BE2C (cell line): ENCODE measurements at regions not wholly inside any gene's neighbourhood (a gene's known extent, or its start where the extent isn't known, plus 50 kb on each side); places are given as distances from the start of the nearest gene placed in this dataset.

Source experiments
- DNase-seq: peaks from one replicate; pipeline ENCODE4 v3.0.0-alpha.2; 2020
- H3K27me3 ChIP-seq: fragments of 250-450 bp; sonication (Bioruptor Pico); 2 replicates; pipeline ENCODE4 v1.5.1; 2020; ENCODE audit warnings: mild to moderate bottlenecking
- H3K36me3 ChIP-seq: fragments of 250-450 bp; sonication (Bioruptor Pico); 2 replicates; pipeline ENCODE4 v1.5.1; 2020; ENCODE audit warnings: mild to moderate bottlenecking
- H3K4me1 ChIP-seq: fragments of 250-450 bp; sonication (Bioruptor Pico); 2 replicates; pipeline ENCODE4 v1.5.1; 2020
- H3K4me3 ChIP-seq: 2 replicates; pipeline ENCODE4 v1.5.1; 2011; ENCODE audit warnings: low read depth, low read length
- H3K9me3 ChIP-seq: fragments of 250-450 bp; sonication (Bioruptor Pico); 2 replicates; pipeline ENCODE4 v1.5.1; 2020
- CTCF ChIP-seq: IDR thresholded peaks from 2 replicates; pipeline ENCODE4 v1.5.1; 2012; ENCODE audit warnings: mild to moderate bottlenecking, low read depth, low read length

GRCh38 chr14:29461506-29461905 is 466.1 kb downstream of the PRKD1 start:
- no peaks in the 10 kb centered on the region for H3K27me3 ChIP-seq
- no peak overlapping the region for H3K4me3 ChIP-seq
- no peaks in the 10 kb centered on the region for H3K4me1 ChIP-seq
- H3K36me3 ChIP-seq, result no peaks in the 10 kb centered on the region
- no peak for TF ChIP-seq CTCF
- DNase-seq, result no peak
- H3K9me3 ChIP-seq, result no peaks in the 10 kb centered on the region

GRCh38 chr14:29462321-29462720 is 465.3 kb downstream of the PRKD1 start:
- Histone ChIP-seq H3K9me3 (no peaks in the 10 kb centered on the region), H3K27me3 (no peaks in the 10 kb centered on the region), H3K4me3 (no peak overlapping the region), H3K36me3 (no peaks in the 10 kb centered on the region), H3K4me1 (no peaks in the 10 kb centered on the region)
- TF ChIP-seq CTCF, result no peak
- peak; percentile 36 for DNase-seq

GRCh38 chr14:29462772-29463171 is 464.9 kb downstream of the PRKD1 start:
- H3K4me3 ChIP-seq, result no peak overlapping the region
- H3K36me3 ChIP-seq, result no peaks in the 10 kb centered on the region
- TF ChIP-seq CTCF, result no peak
- H3K9me3 ChIP-seq, result no peaks in the 10 kb centered on the region
- H3K4me1 ChIP-seq, result no peaks in the 10 kb centered on the region
- DNase-seq, result no peak
- no peaks in the 10 kb centered on the region for H3K27me3 ChIP-seq

- H3K36me3 ChIP-seq, result no peaks in the 10 kb centered on the region
- H3K4me3 ChIP-seq, result no peak overlapping the region
- no peak for TF ChIP-seq CTCF
- H3K9me3 ChIP-seq, result no peaks in the 10 kb centered on the region
- H3K27me3 ChIP-seq, result no peaks in the 10 kb centered on the region
- DNase-seq, result no peak
- no peaks in the 10 kb centered on the region for H3K4me1 ChIP-seq
Observed at GRCh38 chr14:29463727-29464395, 463.8 kb downstream of the PRKD1 start.

- H3K4me3 ChIP-seq, result no peak overlapping the region
- DNase-seq, result no peak
- no peaks in the 10 kb centered on the region for H3K4me1 ChIP-seq
- H3K9me3 ChIP-seq, result no peaks in the 10 kb centered on the region
- H3K36me3 ChIP-seq, result no peaks in the 10 kb centered on the region
- H3K27me3 ChIP-seq, result no peaks in the 10 kb centered on the region
- TF ChIP-seq CTCF, result no peak
Observed at GRCh38 chr14:29465095-29465494, 462.6 kb downstream of the PRKD1 start.

- H3K27me3 ChIP-seq, result no peaks in the 10 kb centered on the region; the same call in 1 of the 2 replicates
- DNase-seq, result no peak
- no peak overlapping the region for H3K4me3 ChIP-seq
- no peak for TF ChIP-seq CTCF
- H3K36me3 ChIP-seq, result no peaks in the 10 kb centered on the region
- no peaks in the 10 kb centered on the region for H3K9me3 ChIP-seq
- H3K4me1 ChIP-seq, result no peaks in the 10 kb centered on the region
Observed at GRCh38 chr14:29475641-29476040, 452.0 kb downstream of the PRKD1 start.
